GM18873 (cell line): ENCODE measurements at regions not wholly inside any gene's neighbourhood (a gene's known extent, or its start where the extent isn't known, plus 50 kb on each side); places are given as distances from the start of the nearest gene placed in this dataset.

Experiments used
- ATAC-seq: cut with Tn5 transposase; IDR thresholded peaks from one replicate; pipeline ENCODE4 v1.9.1; 2021; ENCODE audit warnings: mild to moderate bottlenecking, moderate library complexity, moderate number of reproducible peaks; ENCODE audit not compliant: unreplicated experiment, low FRiP score

DNA sequence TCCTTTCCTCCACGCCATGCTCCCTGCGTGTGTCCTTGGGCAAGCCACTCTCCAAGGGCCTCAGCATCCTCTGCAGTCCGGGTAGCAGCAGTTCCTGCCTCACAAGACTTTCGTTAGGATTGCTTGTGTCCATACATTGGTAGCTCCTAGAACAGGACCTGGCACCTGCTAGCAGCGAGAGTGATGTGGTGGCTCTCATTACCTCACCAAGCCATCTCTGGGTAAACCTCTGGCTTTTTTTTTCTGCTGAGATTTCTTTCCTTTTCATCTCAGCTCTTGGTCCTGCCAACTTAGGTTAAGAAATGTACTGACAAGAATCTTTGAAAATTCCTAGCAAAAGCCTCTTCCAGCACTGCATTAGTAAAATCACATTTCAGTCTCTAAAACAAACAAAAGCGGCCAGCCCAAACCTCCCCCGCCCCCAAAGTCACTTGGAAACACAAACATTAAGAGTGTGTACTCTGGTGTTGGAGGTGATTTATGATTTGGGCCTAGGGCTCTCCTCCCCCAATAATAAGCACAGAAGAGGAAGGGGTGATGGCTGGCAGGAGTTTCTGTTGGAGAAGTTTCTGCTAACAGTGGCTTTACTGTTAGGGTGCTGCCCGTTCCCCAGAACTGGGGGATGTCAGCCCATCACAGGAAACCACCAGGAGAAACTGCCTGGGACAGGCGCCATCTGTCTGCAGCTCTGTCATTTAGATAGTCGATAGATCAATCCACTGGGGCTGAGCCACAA, 199.2 kb downstream of the CD83 start:
- no peak for ATAC-seq

GRCh38 chr6:14317387-14317970, 199.9 kb downstream of the CD83 start:
- ATAC-seq = no peak

- no peak for ATAC-seq
Observed at GRCh38 chr6:14320332-14320731, 202.8 kb downstream of the CD83 start.

DNA sequence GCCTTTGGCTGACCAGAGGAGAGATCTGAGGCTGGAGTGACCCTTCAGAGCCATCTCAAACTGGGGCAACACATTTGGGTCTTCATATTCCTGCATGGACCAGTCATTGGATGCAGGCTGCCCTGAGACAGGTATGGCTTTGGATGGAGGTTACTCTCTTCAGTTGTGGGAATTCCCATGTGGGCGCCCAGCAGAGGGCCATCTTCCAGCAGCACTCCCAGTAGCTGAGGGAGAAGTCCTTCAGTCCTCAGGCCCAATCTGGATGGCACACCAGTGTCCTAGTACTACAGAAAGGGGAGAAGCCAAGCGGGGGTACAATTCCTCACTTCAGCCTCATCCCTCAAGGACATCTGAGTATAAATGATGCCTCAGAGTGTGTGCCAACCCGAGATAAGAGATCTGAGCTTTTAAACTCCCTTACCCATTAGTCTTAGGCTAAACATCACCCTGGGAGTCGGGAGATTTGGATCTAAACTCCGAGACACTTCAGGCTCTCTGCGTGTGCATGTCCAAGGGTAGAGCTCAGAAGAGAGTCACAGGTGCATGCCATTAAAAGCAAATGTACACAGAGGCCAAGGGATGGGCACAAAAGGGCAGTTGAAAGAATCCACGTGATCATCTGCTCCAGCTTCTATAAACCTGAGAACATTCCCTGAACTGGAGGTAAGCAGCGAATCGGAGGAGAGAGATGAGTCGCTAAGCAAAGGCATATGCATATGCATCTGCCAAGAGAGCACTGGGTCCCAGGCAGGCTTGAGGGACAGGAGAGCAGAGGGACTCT, 204.6 kb downstream of the CD83 start:
- no peak for ATAC-seq

DNA sequence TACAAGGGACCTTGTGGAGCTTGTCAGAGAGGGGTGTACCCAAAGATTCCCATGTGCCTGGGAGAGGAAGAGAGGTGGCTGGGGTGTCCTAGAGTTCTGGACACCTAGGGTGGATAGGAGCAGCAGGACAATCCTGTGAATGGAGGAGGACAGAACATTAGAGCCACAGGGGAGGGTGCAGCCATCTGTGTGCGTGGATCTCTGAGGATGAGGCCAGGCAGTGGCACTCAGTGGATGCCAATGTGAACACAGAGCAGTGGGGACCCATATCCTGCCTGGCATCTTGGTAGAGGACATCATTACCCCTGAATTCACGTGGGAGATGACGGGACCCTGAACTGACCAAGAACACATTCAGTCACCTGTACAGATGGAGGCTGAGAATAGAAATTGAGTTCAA, 205.3 kb downstream of the CD83 start:
- no peak for ATAC-seq

DNA sequence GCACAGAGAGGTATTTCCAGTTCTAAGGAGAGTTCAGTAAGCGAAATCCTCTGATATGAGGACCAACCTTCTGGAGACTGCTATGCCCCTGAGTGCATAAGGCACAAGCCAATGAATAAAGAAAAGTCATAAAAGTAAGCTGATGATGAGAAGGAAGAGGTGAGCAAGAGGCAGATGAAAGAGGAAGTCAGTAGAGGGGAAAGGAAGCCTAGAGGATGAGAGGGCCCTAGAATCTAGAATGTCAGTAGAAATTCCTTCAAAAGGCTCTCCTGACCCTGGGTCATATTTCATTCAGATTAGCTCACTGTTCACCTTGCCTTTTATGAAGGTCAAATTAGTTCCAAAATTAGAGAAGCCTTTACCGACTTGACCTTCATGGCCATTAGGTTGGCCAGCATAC, 209.2 kb downstream of the CD83 start:
- ATAC-seq = no peak

GRCh38 chr6:14328163-14328562, 210.6 kb downstream of the CD83 start:
- ATAC-seq = no peak

DNA sequence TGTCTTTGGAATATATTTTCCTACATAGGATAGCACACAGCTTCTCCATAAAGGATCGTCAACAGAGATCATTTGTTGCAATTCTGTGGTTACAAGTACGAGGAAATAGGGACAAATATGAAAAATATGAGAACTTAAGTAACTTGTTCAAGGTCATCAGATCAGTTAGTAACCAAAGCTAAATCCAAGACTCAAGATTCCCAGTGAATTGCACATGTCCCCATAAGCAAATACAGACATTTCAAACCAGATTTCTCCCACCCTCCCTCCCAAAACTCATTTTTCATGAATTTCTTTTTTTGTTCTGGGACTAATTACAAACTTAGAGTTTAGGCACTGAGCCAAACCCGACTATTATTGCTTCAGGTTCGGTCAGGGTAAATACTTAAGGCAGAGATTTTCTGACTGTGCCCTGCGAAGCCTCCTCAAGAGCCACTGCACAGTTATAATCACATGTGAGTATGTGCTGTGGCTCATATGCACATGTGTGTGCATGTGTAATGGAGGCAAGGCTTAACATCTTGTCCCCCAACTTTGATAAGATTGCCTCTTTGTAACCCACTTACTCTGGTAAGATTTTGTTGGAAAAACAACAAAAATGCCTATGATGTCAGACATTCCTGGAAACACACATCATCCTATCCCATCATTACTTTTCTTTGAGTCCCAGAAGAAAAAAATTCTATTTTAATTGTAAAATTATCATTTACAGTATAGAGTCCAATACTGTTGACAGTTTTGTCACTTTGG, 216.2 kb downstream of the CD83 start:
- ATAC-seq = no peak

DNA sequence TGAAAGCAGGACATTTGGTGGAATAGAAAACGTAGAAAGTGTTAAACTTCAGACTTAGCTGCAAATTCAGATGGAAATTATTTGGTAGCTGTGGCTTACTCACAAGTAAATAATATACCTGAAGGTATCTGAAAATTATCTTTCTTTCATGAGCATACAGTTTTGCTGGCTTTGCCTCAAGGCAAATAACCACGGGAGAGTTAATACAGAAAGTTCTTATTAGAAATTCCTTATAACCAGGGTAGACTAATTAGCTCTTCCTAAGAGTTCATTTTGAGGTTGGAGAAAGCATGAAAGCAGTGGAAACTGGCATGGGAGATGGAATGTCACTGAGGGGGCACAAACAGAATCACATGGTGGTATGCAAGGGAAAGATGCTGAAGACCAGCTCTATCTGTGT, 217.5 kb downstream of the CD83 start:
- ATAC-seq = no peak

DNA sequence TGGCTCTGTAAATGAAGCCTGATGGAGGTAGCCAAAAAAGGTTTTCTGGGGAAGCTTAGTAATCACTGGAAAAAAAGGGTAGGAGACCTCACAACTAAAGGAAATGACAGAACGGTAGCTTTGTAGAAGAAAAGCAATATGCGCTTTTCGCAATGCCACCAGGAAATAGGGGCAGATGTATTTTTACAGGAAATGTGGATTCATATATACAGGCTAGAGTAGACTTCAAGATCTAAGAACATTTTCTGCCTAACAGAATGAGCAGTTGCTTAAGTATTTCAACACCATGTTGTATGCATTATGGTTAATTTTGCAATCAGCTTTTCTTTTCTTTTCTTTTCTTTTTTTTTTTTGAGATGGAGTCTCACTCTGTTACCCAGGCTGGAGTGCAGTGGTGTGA, 219.6 kb downstream of the CD83 start:
- ATAC-seq = no peak

DNA sequence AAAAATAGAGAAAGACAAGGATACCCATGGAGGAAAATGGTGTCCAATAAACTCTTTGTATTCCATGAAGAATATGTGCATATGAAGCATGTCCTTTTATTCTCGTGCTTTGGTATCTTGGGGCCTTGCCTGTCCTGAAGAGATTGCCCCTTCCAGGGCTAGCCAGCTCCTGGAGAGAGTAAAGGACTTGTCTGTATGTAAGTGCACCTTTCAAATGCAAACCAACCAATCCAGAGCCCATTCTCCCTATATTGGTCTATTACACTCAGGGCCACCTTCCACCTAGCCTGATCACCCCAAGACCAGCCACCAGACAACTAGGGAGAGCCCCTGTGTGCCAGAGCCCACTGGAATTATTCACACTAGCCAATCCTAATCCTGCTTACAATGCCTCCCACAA, 221.6 kb downstream of the CD83 start:
- no peak for ATAC-seq

DNA sequence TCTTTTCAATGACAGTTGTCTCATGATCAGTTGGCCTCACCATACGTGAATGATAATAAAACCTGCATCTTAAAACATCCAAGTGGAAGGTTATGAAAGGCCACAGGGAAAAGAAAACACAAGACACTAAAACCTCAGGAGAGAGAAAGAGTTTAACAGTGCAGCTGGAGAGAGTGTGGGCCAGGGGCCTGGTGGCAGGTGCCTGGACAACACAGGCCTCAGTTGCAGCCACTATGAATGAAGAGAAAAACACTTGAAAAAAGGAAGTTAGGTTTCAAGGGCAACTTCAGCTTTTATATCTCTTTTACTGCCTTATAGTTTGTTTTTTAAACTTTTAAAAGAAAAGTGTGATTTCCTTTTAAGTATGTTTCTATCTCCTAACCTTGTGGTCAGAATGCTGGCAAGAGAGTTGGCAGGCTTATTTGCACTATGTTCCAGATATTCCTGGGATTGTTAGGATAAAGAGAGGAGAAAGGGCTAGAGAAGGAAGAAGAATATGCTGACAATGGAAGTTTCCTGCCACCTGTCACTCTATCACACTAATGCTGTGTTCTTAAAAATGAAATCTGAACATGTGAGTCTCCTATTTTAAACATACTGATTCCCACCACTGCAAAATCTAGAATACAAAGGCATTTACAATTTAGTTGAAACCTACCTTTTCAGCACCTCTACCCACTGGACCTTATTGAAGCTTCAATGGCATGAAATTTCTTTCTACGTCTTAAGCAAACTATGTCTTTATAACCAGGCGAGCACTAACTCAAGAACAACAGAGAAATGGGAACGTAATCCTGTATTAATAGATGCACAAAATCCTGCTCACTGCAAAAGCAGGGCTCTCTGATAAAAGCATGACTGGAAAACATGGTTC, 222.4 kb downstream of the CD83 start:
- no peak for ATAC-seq

DNA sequence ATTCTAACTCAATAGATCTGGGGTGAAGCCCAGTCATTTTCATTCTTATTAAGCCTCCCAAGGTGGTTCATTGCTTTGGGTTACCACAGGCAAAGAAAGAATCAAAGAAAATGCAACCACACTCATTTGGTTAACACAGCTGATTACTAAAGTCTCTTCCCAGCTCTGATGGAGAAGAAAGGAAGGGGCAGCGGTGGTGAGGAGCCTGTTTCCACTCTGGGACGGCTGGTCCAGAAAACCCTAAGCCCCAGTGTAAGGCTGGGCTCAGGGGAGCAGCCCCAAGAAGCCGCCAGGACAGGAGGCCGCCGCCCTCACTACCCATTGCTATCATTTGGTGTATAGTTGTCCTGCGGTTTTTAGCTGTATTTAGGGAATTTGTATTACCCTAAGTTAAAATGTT, 226.9 kb downstream of the CD83 start:
- ATAC-seq = no peak

GRCh38 chr6:14348389-14348788, 230.8 kb downstream of the CD83 start:
- ATAC-seq = no peak

- ATAC-seq = no peak
Observed at GRCh38 chr6:14349507-14349906, 231.9 kb downstream of the CD83 start.

DNA sequence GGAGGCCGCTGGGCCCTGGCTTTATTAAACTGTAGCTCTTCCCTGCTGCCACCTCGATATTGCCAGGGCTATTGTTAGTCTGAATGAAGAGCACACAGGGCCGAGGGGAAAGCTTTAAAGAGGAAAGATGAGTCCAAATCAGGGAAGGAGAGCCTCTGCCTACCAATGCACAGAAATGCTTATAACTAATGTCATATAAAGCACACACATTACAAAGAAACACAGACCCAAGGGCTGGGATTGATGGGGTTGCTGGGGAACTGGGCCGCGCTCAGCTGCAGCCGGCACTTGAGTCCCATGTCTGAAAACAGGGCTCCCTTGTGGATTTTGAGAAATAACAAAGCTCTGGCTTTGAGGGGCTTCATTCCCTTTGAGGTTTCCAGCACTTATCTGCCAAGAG, 232.6 kb downstream of the CD83 start:
- ATAC-seq = no peak

DNA sequence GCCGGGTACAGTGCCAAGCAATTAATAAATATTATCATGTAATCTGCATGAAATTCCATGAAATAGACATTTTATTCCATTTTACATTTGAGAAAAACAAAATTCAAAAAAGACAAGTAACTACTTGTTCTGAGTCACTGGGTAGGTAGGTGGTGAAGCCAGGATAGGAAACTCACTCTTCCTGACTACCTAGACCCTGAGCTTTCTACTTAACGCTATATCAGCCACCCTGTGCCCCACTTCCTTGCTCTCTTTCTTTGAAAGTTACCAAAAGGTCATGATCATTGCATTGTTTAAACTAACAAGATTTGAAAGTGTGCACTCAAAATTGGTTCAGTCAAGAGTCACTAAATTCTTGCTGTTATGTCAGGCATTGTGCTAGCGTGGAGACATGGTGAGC, 235.7 kb downstream of the CD83 start:
- no peak for ATAC-seq

- ATAC-seq = no peak
Observed at GRCh38 chr6:14353798-14354197, 236.2 kb downstream of the CD83 start.

- no peak for ATAC-seq
Observed at GRCh38 chr6:14354919-14355572, 237.5 kb downstream of the CD83 start.

DNA sequence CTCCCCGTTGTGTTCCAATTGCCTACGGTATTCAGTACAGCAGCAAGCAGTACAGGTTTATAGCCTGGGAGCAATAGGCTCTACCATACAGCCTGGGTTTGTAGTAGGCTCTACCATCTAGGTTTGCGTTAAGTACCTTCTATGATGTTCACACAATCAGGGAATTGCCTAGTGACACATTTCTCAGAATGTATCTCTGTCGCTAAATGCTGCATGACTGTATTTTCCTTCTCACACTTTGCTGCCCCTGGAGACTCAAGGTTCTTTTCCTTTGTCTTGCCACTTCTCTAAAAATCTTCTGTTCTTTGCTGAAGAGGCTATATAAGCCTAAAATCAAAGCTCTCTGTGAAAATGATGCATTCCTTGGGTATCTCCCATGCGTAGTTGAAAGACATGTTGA, 241.9 kb downstream of the CD83 start:
- no peak for ATAC-seq
